MCF 10A (cell line): ENCODE measurements at regions not wholly inside any gene's neighbourhood (a gene's known extent, or its start where the extent isn't known, plus 50 kb on each side); places are given as distances from the start of the nearest gene placed in this dataset.

ENCODE experiments used
- BruUV-seq: library from RNA; stranded (reverse); fragments of 400-500 nt; replicated peaks from 2 replicates; lab custom pipeline; 2021; lab: Mats Ljungman, UMichigan
- CTCF ChIA-PET: fragments of 300-600 bp; sonication (Branson Sonifier 250); formaldehyde crosslinking; extraction: SDS; loops from one replicate; lab custom pipeline; 2021; ENCODE audit warnings: antibody characterized with exemption, inconsistent platforms; lab: Yijun Ruan, JAX
- POLR2A ChIA-PET: fragments of 300-600, 350-650 bp; sonication (Branson Sonifier 250); formaldehyde crosslinking; extraction: SDS; loops from one replicate; lab custom pipeline; 2020; ENCODE audit warnings: antibody characterized with exemption, inconsistent platforms; lab: Yijun Ruan, JAX
- DNase-seq: peaks from one replicate; pipeline ENCODE4 v3.0.0-alpha.2; 2018; ENCODE audit not compliant: unreplicated experiment
- H3K27ac Mint-ChIP-seq: one replicate; pipeline ENCODE4 v1.8.0; 2022; ENCODE audit warnings: mild to moderate bottlenecking, low read depth, mixed read lengths; ENCODE audit not compliant: unreplicated experiment
- H3K27me3 Mint-ChIP-seq: one replicate; pipeline ENCODE4 v1.8.0; 2022; ENCODE audit warnings: mixed read lengths; ENCODE audit not compliant: insufficient read depth, unreplicated experiment
- H3K36me3 Mint-ChIP-seq: one replicate; pipeline ENCODE4 v1.8.0; 2022; ENCODE audit warnings: mild to moderate bottlenecking, moderate library complexity, mixed read lengths; ENCODE audit not compliant: insufficient read depth, unreplicated experiment
- H3K4me1 Mint-ChIP-seq: one replicate; pipeline ENCODE4 v1.8.0; 2022; ENCODE audit warnings: mixed read lengths; ENCODE audit not compliant: insufficient read depth, unreplicated experiment
- H3K4me3 Mint-ChIP-seq: one replicate; pipeline ENCODE4 v1.8.0; 2022; ENCODE audit warnings: mild to moderate bottlenecking, moderate library complexity, mixed read lengths; ENCODE audit not compliant: unreplicated experiment
- H3K9me3 Mint-ChIP-seq: one replicate; pipeline ENCODE4 v1.8.0; 2022; ENCODE audit warnings: mixed read lengths; ENCODE audit not compliant: unreplicated experiment
- intact Hi-C: fragments of 100-400 bp; cut with micrococcal nuclease; formaldehyde crosslinking; loops from 2 replicates; pipeline ENCODE4 v1.14.1; 2022
- TF ChIP-seq, protein P1 (sequence below): fragments of 200-600 bp; IDR thresholded peaks from one replicate; pipeline ENCODE4 v1.8.0; 2022; ENCODE audit warnings: antibody characterized with exemption, mild to moderate bottlenecking; ENCODE audit not compliant: unreplicated experiment

GRCh38 chr2:129345540-129345939 lies 633.9 kb upstream of the RAB6C start:
- no TSS peak for BruUV-seq
- Mint-ChIP-seq H3K9me3 (peaks cover 8% of the 10 kb centered on the region), H3K27me3 (peaks cover 19% of the 10 kb centered on the region), H3K4me1 (no peaks in the 10 kb centered on the region), H3K4me3 (no peak overlapping the region), H3K36me3 (no peaks in the 10 kb centered on the region), H3K27ac (no peak overlapping the region)
- ChIA-PET CTCF (no interaction called here), POLR2A (no interaction called here)
- DNase-seq, result no peak
- TF ChIP-seq, protein P1, sequence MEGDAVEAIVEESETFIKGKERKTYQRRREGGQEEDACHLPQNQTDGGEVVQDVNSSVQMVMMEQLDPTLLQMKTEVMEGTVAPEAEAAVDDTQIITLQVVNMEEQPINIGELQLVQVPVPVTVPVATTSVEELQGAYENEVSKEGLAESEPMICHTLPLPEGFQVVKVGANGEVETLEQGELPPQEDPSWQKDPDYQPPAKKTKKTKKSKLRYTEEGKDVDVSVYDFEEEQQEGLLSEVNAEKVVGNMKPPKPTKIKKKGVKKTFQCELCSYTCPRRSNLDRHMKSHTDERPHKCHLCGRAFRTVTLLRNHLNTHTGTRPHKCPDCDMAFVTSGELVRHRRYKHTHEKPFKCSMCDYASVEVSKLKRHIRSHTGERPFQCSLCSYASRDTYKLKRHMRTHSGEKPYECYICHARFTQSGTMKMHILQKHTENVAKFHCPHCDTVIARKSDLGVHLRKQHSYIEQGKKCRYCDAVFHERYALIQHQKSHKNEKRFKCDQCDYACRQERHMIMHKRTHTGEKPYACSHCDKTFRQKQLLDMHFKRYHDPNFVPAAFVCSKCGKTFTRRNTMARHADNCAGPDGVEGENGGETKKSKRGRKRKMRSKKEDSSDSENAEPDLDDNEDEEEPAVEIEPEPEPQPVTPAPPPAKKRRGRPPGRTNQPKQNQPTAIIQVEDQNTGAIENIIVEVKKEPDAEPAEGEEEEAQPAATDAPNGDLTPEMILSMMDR, result no peak
- intact Hi-C loops, result no loop called here

- ChIA-PET POLR2A (interaction anchor here (0.6 to 0.7 kb wide), 2 partner anchors 509 to 724 kb away, joined by 3 read pairs; no protein-coding TSS in a partner anchor), CTCF (interaction anchor here (0.6 kb wide), 1 partner anchor 824 kb away, joined by 4 read pairs; no protein-coding TSS in a partner anchor)
- H3K27me3 Mint-ChIP-seq, result peaks cover 19% of the 10 kb centered on the region
- H3K27ac Mint-ChIP-seq, result no peak overlapping the region
- H3K4me1 Mint-ChIP-seq, result no peaks in the 10 kb centered on the region
- intact Hi-C loops, result no loop called here
- DNase-seq, result no peak
- TF ChIP-seq, protein P1, result no peak
- no TSS peak for BruUV-seq
- no peak overlapping the region for H3K4me3 Mint-ChIP-seq
- H3K36me3 Mint-ChIP-seq, result no peaks in the 10 kb centered on the region
- H3K9me3 Mint-ChIP-seq, result no peaks in the 10 kb centered on the region
Measured at GRCh38 chr2:129347486-129348217, 631.8 kb upstream of the RAB6C start.

GRCh38 chr2:129354631-129355030 lies 624.8 kb upstream of the RAB6C start:
- intact Hi-C loops, result no loop called here
- H3K36me3 Mint-ChIP-seq, result no peaks in the 10 kb centered on the region
- peaks cover 9% of the 10 kb centered on the region for H3K27me3 Mint-ChIP-seq
- H3K4me1 Mint-ChIP-seq, result no peaks in the 10 kb centered on the region
- DNase-seq, result no peak
- ChIA-PET POLR2A (no interaction called here), CTCF (interaction anchor here (0.6 kb wide), 1 partner anchor 1065 kb away, joined by 3 read pairs; no protein-coding TSS in a partner anchor)
- BruUV-seq, result no TSS peak
- TF ChIP-seq, protein P1, result no peak
- H3K9me3 Mint-ChIP-seq, result no peaks in the 10 kb centered on the region
- no peak overlapping the region for H3K4me3 Mint-ChIP-seq
- H3K27ac Mint-ChIP-seq, result no peak overlapping the region

GRCh38 chr2:129361688-129362087 lies 617.8 kb upstream of the RAB6C start:
- ChIA-PET CTCF (no interaction called here), POLR2A (no interaction called here)
- Mint-ChIP-seq H3K27me3 (no peaks in the 10 kb centered on the region), H3K27ac (no peak overlapping the region), H3K4me1 (no peaks in the 10 kb centered on the region), H3K9me3 (no peaks in the 10 kb centered on the region), H3K36me3 (no peaks in the 10 kb centered on the region), H3K4me3 (no peak overlapping the region)
- no peak for DNase-seq
- intact Hi-C loops, result no loop called here
- BruUV-seq, result no TSS peak
- TF ChIP-seq, protein P1, result no peak
